ENCODE measurements at regions not wholly inside any gene's neighbourhood (a gene's known extent, or its start where the extent isn't known, plus 50 kb on each side); places are given as distances from the start of the nearest gene placed in this dataset.

DNA sequence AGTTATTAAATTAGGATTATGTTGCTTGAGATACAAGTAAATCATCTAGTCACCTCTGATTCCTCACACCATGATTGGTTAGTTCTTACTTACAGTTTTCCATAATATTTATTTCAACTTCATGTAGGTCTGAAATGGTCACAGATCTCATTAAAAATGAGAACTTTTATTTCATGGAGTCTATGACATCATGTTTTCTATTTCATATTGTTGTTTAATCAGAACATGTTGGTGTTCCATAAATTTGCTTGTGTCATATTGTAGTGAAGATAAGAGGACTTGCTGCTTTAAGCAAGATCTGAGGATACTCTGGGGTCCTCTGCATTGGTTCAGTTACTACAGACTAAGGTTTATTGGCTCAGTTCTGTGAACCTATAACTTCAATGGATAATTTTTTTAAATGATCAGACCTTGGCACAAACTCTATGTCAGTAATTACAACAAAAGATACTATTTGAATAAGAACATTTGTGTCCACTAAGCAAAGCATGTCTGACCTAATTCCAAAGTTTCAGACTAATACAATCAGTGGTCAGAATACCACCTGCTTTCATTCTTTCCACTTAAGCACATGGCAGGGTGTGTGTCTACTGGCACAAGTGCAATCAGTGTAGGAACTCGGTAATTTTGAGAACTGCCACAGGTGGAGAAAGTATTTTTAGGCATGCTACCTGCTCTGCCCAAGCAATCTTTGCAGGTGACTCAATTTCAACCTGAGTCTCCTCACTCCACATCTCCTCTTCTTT, 68.5 kb downstream of the CCDC71L start:
- TF ChIP-seq CTCF (IDR thresholded peaks at IDR 0.05 in 8 of 11, conservative IDR thresholded peaks at IDR 0.05 in 3 of 11), result no peak
- TF ChIP-seq POLR2A (IDR thresholded peaks at IDR 0.05), result no peak

Data from spleen (tissue), 7 donors.